Pancreas (tissue), 10 donors: ENCODE measurements at regions not wholly inside any gene's neighbourhood (a gene's known extent, or its start where the extent isn't known, plus 50 kb on each side); places are given as distances from the start of the nearest gene placed in this dataset.
"Not testable (repeated sequence)": the region's sequence is repeated elsewhere in the genome, so short reads cannot be mapped to it uniquely, and the experiment has no call there.

Experiments used
- ATAC-seq, 4 donors: fragments of 200-7000 bp; cut with Tn5 transposase; one replicate each; pipeline versions ENCODE4 v1.8.0 to v1.9.1; 2020; ENCODE audit warnings: mild to moderate bottlenecking in 4 of 4, moderate library complexity in 4 of 4
- DNase-seq, 6 donors: peaks; one replicate each; pipeline ENCODE4 v3.0.0-alpha.2; 2020
- FAIRE-seq: peaks from 2 replicates; lab custom pipeline; 2012; peaks lifted over from hg19 to GRCh38; lab: Jason Lieb, UNC
- H3K27ac ChIP-seq, 4 donors: fragments of 200-600 bp; sonication (generic); 1 replicate in 3 of 4; 2 replicates in 1 of 4; pipeline versions ENCODE4 v1.5.0 to v1.8.0; 2020
- H3K27me3 ChIP-seq, 4 donors: fragments of 200-600 bp; one replicate each; pipeline ENCODE4 v1.8.0; 2021
- H3K36me3 ChIP-seq, 3 donors: fragments of 200-600 bp; sonication (generic) in 1 of 3; one replicate each; pipeline versions ENCODE4 v1.5.0 to v1.8.0; 2020 to 2021
- H3K4me1 ChIP-seq, 3 donors: fragments of 200-600 bp; one replicate each; pipeline ENCODE4 v1.8.0; 2021
- H3K4me3 ChIP-seq, 4 donors: fragments of 200-600 bp; sonication (generic) in 2 of 4; one replicate each; pipeline versions ENCODE4 v1.5.0 to v1.8.0; 2020 to 2021
- H3K9me3 ChIP-seq, 4 donors: fragments of 200-600 bp; one replicate each; pipeline ENCODE4 v1.8.0; 2021
- WGBS, 2 donors: extraction: QIAGEN DNeasy Blood & Tissue Kit; methylation state at CpG; one replicate each; pipeline ENCODE4 v1.1.7; 2013; 5-methylcytosine and 5-hydroxymethylcytosine counted together
- intact Hi-C, 3 donors: fragments of 100-400 bp; cut with DNase I; formaldehyde crosslinking; loops; one replicate each; pipeline versions ENCODE4 v1.11.1 to v1.14.2; 2022
- TF ChIP-seq, protein P1 (sequence below), 4 donors: fragments of 200-600 bp; sonication (generic) in 3 of 4; IDR thresholded peaks; one replicate each; pipeline versions ENCODE4 v1.5.0 to v1.8.0; 2021; ENCODE audit warnings: antibody characterized with exemption in 4 of 4
- donor health status: healthy with polysubstance abuse.
- donor health status: DM: no; HTN: no; CAD: no; lungs with moderate emphysema.
- donor health status: DM: no; HTN: no; CAD: no.
- donor health status: control.
- donor health status: control.
- donor health status: Bipolar disorder and iron deficiency.
- donor health status: DM: yes; HTN: yes; CAD: no.
- donor health status: DM: no; HTN: no; CAD: no.
- donor health status: DM: no; HTN: no; CAD: no.
- donor health status: DM: yes; HTN: yes; CAD: no.

DNA sequence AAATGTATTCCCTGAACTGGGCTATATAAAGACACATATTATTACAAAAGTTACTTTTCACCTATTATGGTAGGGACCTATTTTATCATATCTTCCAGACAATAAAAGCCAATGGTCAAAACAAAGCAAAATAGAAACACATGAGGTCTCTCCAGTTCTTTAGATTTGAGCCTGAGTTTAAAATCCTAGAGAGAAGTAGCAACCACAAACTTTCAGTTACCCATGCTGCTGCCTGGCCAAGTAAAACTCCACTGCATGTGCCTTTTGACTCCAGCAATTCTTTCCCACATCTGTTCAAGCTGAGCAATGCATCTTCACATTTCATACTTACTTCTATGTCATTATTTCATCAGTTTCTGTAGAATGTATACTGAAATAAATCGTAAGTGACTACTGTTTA, 405.3 kb downstream of the STK39 start:
- 72 to 87% methylated on average over 1 of the region's 1 CpG for WGBS, 2 donors
- H3K4me1 ChIP-seq: no peaks in the 10 kb centered on the region
- H3K9me3 ChIP-seq: no peaks in the 10 kb centered on the region
- no peak for DNase-seq
- TF ChIP-seq, protein P1, sequence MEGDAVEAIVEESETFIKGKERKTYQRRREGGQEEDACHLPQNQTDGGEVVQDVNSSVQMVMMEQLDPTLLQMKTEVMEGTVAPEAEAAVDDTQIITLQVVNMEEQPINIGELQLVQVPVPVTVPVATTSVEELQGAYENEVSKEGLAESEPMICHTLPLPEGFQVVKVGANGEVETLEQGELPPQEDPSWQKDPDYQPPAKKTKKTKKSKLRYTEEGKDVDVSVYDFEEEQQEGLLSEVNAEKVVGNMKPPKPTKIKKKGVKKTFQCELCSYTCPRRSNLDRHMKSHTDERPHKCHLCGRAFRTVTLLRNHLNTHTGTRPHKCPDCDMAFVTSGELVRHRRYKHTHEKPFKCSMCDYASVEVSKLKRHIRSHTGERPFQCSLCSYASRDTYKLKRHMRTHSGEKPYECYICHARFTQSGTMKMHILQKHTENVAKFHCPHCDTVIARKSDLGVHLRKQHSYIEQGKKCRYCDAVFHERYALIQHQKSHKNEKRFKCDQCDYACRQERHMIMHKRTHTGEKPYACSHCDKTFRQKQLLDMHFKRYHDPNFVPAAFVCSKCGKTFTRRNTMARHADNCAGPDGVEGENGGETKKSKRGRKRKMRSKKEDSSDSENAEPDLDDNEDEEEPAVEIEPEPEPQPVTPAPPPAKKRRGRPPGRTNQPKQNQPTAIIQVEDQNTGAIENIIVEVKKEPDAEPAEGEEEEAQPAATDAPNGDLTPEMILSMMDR (IDR thresholded peaks at IDR 0.05): no peak
- no peaks in the 10 kb centered on the region for H3K36me3 ChIP-seq
- H3K27ac ChIP-seq: no peak overlapping the region
- H3K27me3 ChIP-seq: no peaks in the 10 kb centered on the region
- intact Hi-C loops: no loop called here
- H3K4me3 ChIP-seq: no peak overlapping the region
- no peak for ATAC-seq
- no peak for FAIRE-seq

DNA sequence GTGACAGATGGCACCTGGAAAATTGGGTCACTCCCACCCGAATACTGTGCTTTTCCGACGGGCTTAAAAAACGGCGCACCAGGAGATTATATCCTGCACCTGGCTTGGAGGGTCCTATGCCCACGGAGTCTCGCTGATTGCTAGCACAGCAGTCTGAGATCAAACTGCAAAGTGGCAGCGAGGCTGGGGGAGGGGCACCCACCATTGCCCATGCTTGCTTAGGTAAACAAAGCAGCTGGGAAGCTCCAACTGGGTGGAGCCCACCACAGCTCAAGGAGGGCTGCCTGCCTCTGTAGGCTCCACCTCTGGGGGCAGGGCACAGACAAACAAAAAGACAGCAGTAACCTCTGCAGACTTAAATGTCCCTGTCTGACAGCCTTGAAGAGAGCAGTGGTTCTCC, 412.1 kb downstream of the STK39 start:
- intact Hi-C loops, H3K9me3 ChIP-seq, H3K27ac ChIP-seq, H3K36me3 ChIP-seq, H3K27me3 ChIP-seq, H3K4me1 ChIP-seq, H3K4me3 ChIP-seq, FAIRE-seq, ATAC-seq, DNase-seq: not testable (repeated sequence)
- 92 to 97% methylated on average over 8 of the region's 8 CpGs for WGBS, 2 donors

DNA sequence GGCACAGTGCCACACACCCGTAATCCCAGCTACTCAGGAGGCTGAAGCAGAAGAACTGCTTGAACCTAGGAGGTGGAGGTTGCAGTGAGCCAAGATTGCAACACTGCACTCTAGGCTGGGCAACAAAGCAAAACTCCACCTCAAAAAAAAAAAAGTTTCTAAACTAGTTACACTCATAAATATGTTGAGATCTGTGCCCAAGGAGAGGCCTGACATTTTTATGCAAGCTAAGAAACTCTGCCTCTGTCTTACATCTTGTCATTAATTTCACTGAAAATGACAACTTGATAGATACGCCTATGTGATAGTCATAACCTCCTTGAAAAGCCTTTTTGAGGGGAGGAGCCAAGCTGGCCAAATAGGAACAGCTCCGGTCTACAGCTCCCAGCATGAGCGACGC, 412.7 kb downstream of the STK39 start:
- Histone ChIP-seq H3K9me3 (no peaks in the 10 kb centered on the region), H3K36me3 (no peaks in the 10 kb centered on the region), H3K4me3 (no peak overlapping the region), H3K27me3 (no peaks in the 10 kb centered on the region), H3K27ac (no peak overlapping the region), H3K4me1 (no peaks in the 10 kb centered on the region)
- DNase-seq: no peak
- TF ChIP-seq, protein P1 (IDR thresholded peaks at IDR 0.05): no peak
- no peak for FAIRE-seq
- 95 to 99% methylated on average over 5 of the region's 5 CpGs for WGBS, 2 donors
- ATAC-seq: no peak
- intact Hi-C loops: no loop called here

DNA sequence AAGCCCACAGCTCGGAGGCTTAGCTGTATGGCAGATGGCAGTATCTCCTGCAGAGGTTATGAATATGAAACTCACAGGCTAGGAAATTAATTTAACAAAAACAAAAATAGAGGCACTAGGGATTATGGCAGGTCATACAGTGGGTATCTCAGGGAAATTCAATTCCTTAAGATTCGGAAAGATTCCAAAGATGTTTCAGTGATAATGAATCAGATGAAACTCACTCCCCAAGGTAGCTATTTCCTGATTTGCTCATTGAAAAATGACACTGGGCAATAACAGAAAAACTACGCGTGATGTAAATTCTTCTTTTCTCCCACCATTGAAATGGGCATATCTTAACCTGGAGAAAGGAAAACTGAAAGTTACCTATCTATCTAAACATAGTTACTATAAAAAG, 414.1 kb downstream of the STK39 start:
- no peak overlapping the region for H3K27ac ChIP-seq
- no peak for FAIRE-seq
- H3K4me3 ChIP-seq: no peak overlapping the region
- ATAC-seq: no peak
- H3K27me3 ChIP-seq: no peaks in the 10 kb centered on the region
- peaks cover 0 to 6% (median 0%) of the 10 kb centered on the region in 3 donors for H3K4me1 ChIP-seq
- H3K9me3 ChIP-seq: no peaks in the 10 kb centered on the region
- DNase-seq: no peak
- TF ChIP-seq, protein P1 (IDR thresholded peaks at IDR 0.05): no peak
- intact Hi-C loops: no loop called here
- WGBS, 2 donors: 68 to 79% methylated on average over 4 of the region's 4 CpGs
- no peaks in the 10 kb centered on the region for H3K36me3 ChIP-seq

DNA sequence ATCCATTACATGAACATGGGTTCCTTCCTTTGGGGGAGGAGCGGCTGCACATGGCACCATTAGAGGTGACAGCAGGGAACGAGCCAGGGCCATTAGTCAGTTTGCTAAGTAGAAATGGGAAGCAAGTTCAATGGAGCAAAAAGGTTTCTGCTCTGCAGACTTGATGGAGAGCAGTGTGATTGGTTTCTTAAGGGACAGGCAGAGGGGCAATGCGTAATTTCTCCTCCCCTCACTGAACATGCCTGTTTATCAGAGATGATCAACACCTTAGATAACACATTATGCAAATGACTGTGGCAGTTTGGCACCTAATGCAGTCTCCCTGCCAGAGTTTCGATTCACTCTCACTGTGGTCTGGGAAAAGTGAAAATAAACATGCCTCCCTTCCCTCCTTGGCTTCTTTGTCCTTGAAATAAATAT, 414.5 kb downstream of the STK39 start:
- Histone ChIP-seq H3K27ac (no peak overlapping the region), H3K4me1 (peaks cover 0 to 8% (median 0%) of the 10 kb centered on the region in 3 donors), H3K9me3 (no peaks in the 10 kb centered on the region), H3K27me3 (no peaks in the 10 kb centered on the region), H3K4me3 (no peak overlapping the region), H3K36me3 (no peaks in the 10 kb centered on the region)
- ATAC-seq (peak in 3 of 4 donors; percentile 35 to 60 (median 41)), DNase-seq (no peak), FAIRE-seq (no peak)
- TF ChIP-seq, protein P1 (IDR thresholded peaks at IDR 0.05): no peak
- WGBS, 2 donors: 52 to 55% methylated on average over 4 of the region's 4 CpGs
- intact Hi-C loops: no loop called here
